GM12873 (cell line): ENCODE measurements at regions not wholly inside any gene's neighbourhood (a gene's known extent, or its start where the extent isn't known, plus 50 kb on each side); places are given as distances from the start of the nearest gene placed in this dataset.

Experiments used
- CTCF ChIP-seq: IDR thresholded peaks from 2 replicates; pipeline ENCODE4 v1.5.1; 2012; ENCODE audit warnings: low read depth, mild to moderate bottlenecking, moderate library complexity, low read length, control low read depth; ENCODE audit not compliant: insufficient read depth; ENCODE audit errors: missing control alignments

DNA sequence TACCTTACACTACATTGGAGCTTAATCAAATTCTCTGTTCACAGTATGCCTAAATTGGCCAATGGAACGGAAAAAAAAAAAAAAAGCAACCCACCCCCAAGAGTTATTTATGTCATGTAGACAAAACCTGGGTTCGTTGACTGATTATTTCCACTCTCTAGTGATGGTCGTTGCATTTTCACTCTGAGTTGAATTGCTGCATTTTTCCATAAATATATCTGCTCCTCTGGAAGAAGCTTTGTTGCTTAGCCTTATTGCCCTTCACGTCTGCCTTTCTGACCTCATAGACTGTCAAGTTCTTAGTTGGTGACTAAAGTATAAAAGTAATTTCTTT, 90.2 kb upstream of the RUNX1 start:
- no peak for TF ChIP-seq CTCF

DNA sequence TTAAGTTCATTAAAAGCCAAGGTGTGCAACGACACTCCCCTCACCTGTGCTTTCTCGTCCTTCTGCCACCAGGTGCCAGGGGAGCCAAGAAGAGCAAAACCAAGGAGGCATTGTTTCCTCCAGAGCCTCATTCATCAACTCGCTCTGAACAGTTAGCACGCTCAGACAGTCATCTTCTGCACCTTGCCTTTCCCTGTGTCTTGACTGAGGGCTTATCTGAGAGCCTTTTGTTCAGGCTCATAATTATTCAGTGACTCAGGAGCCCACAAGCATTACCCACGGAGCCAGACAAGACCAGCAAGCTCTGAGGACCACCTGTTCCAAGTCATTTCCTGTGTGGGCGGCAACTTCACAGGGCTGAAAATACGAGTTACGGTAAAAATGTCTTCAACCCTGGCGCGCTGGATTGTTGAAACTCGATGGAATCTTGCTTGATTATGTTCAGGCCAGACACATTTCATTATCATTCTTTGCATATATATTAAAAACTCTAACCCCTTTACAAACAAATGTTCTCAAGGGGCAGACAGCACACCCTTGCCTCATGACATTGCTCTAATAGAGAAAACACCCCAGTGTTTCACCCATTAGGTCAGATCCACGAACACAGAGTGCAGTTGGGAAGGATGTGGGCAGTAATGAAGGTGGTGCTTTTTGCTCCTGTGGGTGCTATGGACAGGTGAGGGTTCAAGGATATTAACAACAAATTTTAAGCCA, 89.7 kb upstream of the RUNX1 start:
- TF ChIP-seq CTCF: no peak

DNA sequence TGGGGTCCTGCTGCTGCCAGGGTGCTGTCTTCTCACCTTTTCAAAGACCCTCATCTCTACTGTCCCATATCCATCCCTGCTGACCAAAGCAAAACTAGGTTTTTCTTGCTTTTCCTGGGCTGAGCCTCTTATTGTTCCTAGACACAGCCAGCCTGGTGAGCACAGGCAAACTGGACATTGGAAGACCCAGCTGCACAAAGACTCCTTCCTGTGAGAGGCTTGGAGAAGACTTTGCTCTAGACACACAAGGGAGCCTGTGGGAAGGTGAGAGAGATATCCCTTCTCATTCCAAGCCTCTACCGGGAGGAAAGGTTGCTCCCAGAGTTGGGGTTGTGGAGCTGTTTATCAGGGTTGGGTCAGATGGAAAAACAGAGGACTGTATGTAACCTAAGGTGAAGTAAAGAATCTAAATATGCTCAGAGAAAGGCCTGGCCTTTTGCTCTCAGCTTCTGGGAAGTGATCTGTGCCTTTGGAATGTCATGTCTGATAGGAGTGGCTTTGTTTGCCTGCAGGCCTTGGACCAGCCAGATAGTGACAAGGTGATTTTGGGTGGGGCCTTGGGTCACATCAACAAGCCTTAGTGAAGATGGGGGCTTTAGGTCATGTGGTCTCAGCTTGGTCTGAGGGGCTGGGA, 87.6 kb upstream of the RUNX1 start:
- no peak for TF ChIP-seq CTCF

- TF ChIP-seq CTCF: no peak
Observed at GRCh38 chr21:35136106-35136505, 87.0 kb upstream of the RUNX1 start.

DNA sequence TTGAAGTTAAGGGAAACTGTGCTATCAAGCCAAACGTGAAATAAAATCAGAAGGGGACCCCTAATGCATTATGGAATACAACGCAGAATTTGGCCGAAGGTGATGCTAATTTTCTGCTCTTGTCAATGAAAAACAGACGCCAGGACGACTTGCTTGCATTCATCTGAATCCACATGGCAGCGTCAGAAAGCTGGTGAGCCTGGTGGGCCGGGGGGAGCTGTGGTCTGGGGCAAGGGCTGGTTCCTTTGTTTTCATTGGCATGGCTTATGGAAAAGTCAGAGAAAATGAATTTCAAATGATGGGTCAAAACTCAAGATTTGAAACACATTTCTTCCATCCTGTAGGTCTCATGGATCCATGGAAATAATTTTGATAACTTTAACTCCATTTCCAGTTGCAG, 86.4 kb upstream of the RUNX1 start:
- TF ChIP-seq CTCF: no peak

GRCh38 chr21:35134309-35134708, 85.2 kb upstream of the RUNX1 start:
- no peak for TF ChIP-seq CTCF

DNA sequence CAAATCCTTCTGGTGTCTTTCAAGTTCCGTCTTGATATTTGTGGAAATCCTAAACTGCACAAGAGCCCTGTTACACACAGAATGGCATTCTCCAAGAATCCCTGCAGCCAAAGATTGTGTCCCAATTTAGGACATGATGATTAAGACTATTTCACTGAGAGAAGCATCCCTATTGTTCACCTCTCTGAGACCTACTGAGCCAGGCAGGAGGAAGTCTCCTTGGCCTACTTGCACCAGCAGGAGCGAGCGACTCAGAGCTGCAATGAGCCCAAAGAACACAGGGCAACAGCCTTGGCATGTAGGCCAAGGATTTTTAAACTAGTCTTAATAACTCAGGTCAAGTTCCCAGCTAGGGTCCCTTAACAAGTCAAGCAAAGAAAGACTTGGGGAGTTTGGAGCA, 79.4 kb upstream of the RUNX1 start:
- no peak for TF ChIP-seq CTCF

DNA sequence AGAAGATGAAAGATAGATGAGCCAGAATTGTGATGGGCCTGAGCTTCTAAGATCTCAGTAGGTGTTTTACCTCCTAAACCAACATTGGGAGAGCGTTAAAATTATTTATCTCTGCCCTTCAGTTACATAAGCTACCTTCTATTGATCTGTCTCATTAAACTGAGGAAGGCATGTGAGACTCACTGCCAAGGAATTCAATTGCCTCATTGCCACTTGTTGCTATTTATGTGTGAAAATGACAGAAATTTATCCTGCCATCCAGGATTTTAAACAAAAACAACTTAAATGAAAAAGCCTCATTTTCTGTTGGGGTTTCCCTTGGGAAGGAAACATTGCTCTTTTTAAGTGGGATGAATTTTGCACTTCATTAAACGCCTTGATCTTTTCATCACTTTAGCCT, 78.7 kb upstream of the RUNX1 start:
- TF ChIP-seq CTCF: no peak
